NB4 (cell line): ENCODE measurements at regions not wholly inside any gene's neighbourhood (a gene's known extent, or its start where the extent isn't known, plus 50 kb on each side); places are given as distances from the start of the nearest gene placed in this dataset.

Experiments used
- DNase-seq: peaks from one replicate; pipeline ENCODE4 v3.0.0; 2010; ENCODE audit warnings: low read depth
- H3K4me3 ChIP-seq: one replicate; pipeline ENCODE4 v1.5.1; 2011; ENCODE audit warnings: mild to moderate bottlenecking, low read depth, low read length, moderate library complexity
- MYC ChIP-seq: IDR thresholded peaks from 2 replicates; pipeline ENCODE4 v1.6.1; 2011; ENCODE audit warnings: low read depth, low read length
- POLR2A ChIP-seq: IDR thresholded peaks from 2 replicates; pipeline ENCODE4 v1.6.1; 2011; ENCODE audit warnings: mild to moderate bottlenecking; ENCODE audit not compliant: insufficient read length; ENCODE audit errors: extremely low read depth
- TF ChIP-seq, protein P1 (sequence below): IDR thresholded peaks from 2 replicates; pipeline ENCODE4 v1.6.1; 2011; ENCODE audit warnings: low read depth, low read length
- TF ChIP-seq, protein P2 (sequence below): IDR thresholded peaks from one replicate; pipeline ENCODE4 v1.5.1; 2012; ENCODE audit warnings: low read depth, low read length

GRCh38 chr1:221306239-221306638 is 427.0 kb downstream of the HLX start:
- no peak for DNase-seq
- TF ChIP-seq, protein P1, sequence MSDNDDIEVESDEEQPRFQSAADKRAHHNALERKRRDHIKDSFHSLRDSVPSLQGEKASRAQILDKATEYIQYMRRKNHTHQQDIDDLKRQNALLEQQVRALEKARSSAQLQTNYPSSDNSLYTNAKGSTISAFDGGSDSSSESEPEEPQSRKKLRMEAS: no peak
- no peak overlapping the region for H3K4me3 ChIP-seq

- TF ChIP-seq, protein P2, sequence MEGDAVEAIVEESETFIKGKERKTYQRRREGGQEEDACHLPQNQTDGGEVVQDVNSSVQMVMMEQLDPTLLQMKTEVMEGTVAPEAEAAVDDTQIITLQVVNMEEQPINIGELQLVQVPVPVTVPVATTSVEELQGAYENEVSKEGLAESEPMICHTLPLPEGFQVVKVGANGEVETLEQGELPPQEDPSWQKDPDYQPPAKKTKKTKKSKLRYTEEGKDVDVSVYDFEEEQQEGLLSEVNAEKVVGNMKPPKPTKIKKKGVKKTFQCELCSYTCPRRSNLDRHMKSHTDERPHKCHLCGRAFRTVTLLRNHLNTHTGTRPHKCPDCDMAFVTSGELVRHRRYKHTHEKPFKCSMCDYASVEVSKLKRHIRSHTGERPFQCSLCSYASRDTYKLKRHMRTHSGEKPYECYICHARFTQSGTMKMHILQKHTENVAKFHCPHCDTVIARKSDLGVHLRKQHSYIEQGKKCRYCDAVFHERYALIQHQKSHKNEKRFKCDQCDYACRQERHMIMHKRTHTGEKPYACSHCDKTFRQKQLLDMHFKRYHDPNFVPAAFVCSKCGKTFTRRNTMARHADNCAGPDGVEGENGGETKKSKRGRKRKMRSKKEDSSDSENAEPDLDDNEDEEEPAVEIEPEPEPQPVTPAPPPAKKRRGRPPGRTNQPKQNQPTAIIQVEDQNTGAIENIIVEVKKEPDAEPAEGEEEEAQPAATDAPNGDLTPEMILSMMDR: no peak
- TF ChIP-seq, protein P1: no peak
- TF ChIP-seq MYC: no peak
- DNase-seq: peak; percentile 2
- no peak overlapping the region for H3K4me3 ChIP-seq
Measured at GRCh38 chr1:221308534-221309511, 429.6 kb downstream of the HLX start.

DNA sequence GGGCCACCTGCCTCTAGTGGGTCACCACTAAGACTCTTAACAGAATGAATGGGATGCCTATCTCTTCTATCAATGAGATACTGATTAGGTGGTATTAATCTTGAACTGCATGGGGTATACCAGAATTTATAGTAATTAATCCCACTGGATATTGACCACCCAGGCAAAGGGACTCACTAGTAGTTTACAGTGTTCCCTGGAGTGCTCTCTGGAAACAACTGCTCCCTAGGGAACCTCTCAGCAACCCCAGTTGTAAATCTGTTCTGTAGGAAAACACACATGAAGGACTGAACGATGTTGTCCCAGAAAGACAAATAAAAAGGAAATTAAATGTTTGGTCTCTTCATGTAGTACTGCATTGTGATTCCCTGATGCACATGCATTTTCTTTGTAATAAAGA is 430.5 kb downstream of the HLX start:
- no peak overlapping the region for H3K4me3 ChIP-seq
- no peak for DNase-seq
- TF ChIP-seq, protein P1: no peak
- TF ChIP-seq POLR2A (no peak), MYC (no peak)
- TF ChIP-seq, protein P2: no peak

- DNase-seq: no peak
- no peak for TF ChIP-seq POLR2A
- H3K4me3 ChIP-seq: no peak overlapping the region
Measured at GRCh38 chr1:221310180-221310579, 430.9 kb downstream of the HLX start.

- no peak for DNase-seq
- no peak overlapping the region for H3K4me3 ChIP-seq
- TF ChIP-seq, protein P1: no peak
- TF ChIP-seq POLR2A (no peak), MYC (no peak)
- TF ChIP-seq, protein P2: no peak
Measured at GRCh38 chr1:221315330-221315729, 426.6 kb downstream of the DUSP10 start.

DNA sequence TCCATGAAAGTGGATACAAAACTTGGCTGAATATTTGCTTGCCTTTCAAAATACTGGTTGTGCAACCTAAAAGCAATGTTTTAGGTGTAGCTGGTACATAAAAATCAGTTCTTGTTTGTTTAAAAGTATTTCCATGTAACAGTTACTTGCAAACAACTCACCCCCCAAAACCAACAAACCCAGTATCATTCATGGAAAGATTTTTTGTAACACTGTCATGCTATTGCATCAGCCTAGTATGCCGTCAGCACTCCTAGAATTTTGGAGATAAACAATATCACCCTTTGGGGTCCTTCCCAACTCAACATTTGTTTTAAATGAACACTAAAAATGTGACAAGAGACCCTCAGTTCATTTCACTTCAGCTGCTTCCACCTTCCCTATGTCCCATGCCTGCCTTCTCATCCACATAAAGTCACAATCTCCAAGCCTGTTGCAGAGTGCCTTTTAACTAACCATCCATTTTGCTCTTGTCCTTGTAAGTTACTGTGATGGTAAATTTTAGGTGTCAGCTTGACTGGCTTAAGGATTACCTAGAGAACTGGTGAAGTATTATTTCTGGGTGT is 425.3 kb downstream of the DUSP10 start:
- H3K4me3 ChIP-seq: no peak overlapping the region
- no peak for DNase-seq
- no peak for TF ChIP-seq MYC
- no peak for TF ChIP-seq POLR2A
- TF ChIP-seq, protein P2: no peak
- TF ChIP-seq, protein P1: no peak
